Activated CD8-positive, alpha-beta memory T cell treated with anti-CD3 and anti-CD28 coated beads for 36 hours (primary cell): ENCODE measurements at regions not wholly inside any gene's neighbourhood (a gene's known extent, or its start where the extent isn't known, plus 50 kb on each side); places are given as distances from the start of the nearest gene placed in this dataset.

Source experiments
- CTCF ChIA-PET: fragments of 350-600 bp; sonication (Branson Sonifier 250); formaldehyde crosslinking; loops from one replicate; lab custom pipeline; 2021; ENCODE audit warnings: antibody characterized with exemption; lab: Charles Lee
- POLR2A ChIA-PET: fragments of 350-600 bp; sonication (Branson Sonifier 250); formaldehyde crosslinking; loops from one replicate; lab custom pipeline; 2021; ENCODE audit warnings: antibody characterized with exemption; lab: Charles Lee

DNA sequence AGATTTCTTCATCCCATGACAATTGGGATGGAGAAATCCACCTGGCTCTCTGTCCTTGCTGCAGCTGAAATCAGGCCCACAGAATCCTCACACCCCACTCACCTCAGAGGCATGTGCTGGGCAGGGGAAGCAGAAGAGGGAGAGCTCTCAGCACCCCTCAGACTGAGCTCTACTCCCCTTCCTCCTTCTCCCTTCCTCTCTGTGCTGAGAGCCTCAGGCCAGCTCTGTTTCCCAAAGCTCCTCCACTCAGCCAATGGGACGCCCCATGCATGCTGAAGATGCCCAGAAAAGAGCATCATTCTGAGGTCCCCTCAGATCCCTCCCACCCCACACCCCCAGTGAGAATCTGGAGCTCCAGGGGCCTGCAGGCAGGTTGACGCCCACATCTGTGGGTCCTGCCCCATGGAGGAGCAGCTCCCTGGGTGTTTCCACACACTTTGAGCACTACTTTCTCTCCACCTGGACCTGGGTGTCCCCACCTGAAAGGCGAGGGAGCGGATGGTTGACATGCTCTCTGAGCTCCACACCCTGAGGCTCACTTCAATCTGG is 637.7 kb upstream of the ID2 start:
- ChIA-PET POLR2A (no interaction called here), CTCF (interaction anchor here (0.8 kb wide), 1 partner anchor 31 kb away, joined by 3 read pairs; no protein-coding TSS in a partner anchor)

DNA sequence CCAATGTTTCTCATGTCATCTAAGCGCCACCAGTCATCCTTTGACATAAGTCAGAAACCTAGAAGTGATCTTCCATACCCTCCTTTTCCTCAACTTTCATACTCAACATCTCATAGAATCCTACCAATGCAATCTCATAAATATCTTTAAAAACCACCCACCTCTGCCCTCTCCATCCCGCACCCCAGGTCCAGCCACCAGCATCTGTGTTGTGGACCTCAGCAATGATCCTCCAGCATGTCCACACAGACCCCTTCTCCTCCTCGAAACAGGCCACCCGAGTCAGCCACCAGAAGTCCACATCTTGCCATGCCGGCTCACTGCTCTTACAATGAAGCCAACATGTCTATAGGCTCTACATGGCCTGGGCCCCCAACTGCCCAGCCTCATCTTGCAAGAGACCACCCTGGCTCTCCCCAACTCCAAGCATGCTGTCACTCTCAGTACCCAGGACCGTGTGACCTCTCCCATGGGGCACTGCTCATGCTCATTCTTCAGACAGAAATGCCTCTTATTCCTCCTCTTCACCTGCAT is 636.7 kb upstream of the ID2 start:
- ChIA-PET POLR2A (no interaction called here), CTCF (no interaction called here)

DNA sequence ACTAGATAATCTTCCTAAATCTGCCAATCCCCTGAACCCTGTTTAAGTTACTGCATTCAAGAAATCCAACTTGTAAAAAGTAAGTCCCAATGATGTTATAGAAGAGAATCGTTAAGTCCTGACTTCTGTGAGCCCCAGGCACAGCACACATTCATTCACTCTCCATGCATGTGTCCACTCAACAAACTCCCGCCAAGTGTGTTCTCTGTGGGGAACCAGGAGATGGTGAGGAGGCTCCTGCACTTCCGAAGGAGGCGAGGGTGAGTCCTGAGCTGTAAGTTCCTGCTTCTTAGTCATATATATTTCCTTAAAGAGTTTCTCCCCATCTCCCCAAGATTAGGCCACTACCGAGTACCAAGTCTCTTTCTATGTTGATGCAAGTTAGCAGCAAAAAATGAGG is 635.0 kb upstream of the ID2 start:
- ChIA-PET CTCF (no interaction called here), POLR2A (no interaction called here)

DNA sequence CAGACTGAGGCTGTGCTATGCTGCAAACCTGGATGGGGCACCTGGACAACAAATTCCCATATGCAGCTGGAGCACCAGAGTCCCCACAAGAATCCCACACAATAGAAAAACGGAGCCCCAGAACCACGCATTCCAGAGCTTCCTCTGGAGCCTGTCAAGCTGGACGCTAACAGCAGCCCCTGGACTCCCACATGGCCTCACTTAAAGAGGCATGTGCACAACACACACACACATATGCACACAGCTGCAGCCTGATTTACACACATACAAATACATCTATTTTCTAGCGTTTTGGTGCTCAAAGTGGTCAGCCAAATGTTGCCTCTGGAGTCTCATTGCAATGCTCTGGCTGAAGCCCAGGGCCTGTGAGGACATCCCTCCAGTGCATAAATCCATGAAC is 632.7 kb upstream of the ID2 start:
- POLR2A ChIA-PET, result no interaction called here

DNA sequence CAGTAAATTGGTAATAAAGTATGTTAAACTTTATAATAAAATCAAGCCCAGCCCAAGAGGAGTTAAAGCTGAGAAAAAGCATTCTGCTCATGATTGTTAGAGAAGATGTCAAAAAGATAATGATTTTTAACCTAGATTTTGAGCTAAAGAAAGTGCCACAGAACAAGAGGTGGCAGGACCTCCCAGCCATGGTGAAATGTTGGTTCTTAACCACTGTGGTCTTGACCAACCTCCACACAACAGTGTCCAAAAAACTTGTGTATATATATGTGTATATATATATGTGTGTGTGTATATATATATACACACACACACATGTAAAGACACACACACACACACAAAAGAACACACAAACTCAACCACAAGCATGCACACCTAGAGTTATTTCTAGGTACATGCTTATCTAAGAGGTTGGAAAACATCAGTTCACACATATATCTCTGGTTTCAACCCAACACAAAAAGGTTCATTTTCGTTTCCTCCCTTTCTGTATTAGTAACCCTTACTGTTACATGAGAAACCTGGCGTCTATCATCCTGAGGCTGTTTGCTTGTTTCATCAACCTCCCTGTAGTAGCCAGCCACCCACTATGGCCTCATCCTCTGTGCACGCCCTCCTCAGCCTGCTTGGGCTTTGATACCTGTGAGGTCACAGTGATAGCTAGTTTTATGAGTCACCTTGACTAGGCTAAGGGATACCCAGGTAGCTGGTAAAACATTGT is 631.8 kb upstream of the ID2 start:
- POLR2A ChIA-PET, result interaction anchor here (0.6 to 1.0 kb wide), 2 partner anchors 110 to 558 kb away, joined by 3 to 5 read pairs; no protein-coding TSS in a partner anchor
- CTCF ChIA-PET, result no interaction called here

More for the DNA sequence above, 632.7 kb upstream of the ID2 start:
- CTCF ChIA-PET, result no interaction called here

DNA sequence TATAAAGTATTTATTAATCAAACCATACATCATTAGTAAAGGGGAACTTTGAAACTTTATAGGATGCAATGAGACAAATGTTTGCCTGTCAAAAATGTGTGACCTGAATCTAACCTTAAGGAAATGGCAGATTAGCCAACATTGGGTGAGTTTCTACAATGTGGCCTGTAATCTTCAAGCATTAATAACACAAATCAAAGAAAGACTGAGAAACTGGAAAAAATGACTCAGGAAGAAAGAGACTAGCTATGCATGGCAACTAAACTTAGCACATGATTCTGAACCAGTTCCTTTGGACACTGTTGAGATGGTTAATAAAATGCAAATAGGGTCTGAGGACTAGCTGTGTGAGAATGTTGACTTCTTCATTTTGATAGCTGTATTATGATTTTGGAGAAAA is 628.6 kb upstream of the ID2 start:
- ChIA-PET CTCF (no interaction called here), POLR2A (no interaction called here)

DNA sequence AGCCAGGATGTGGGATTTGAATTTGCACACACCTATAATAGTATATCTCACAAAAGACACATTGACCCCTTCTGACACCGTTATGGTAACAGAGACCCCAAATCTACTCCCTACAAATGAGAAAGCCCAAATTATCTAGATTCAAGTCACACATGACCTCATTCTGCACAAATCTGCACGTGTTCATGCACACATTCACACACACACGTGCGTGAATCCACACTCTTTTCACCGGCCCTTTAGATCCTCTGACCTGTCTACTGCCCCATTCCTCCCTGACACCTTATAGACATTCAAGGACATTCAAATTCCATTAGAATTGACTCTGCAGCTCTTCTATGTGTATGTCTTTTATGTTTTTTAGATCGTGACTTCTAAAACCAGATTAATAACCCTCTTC is 627.8 kb upstream of the ID2 start:
- POLR2A ChIA-PET, result no interaction called here

DNA sequence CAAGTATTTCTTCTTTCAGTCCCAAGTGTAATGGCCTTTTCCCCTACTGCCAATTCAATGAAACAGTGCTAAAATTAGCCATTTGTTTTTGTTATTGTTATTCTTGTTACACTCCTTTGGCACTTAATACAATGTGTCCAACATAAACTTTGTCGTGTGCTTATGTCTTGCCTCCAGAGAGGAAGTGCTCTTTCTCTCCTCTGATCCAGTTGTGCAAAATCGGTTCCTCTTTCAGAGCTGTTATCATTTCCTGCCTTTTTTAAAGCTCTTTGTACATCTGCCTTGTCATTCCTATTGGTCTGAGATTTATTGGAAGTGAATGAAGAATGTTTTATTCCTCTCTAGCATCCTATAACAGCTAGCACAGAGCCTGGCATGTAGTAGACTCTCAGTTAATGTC is 623.2 kb upstream of the ID2 start:
- ChIA-PET CTCF (no interaction called here), POLR2A (no interaction called here)

More for the DNA sequence above, 627.8 kb upstream of the ID2 start:
- CTCF ChIA-PET, result interaction anchor here (0.8 kb wide), 1 partner anchor 628 kb away, joined by 3 read pairs; no protein-coding TSS in a partner anchor

DNA sequence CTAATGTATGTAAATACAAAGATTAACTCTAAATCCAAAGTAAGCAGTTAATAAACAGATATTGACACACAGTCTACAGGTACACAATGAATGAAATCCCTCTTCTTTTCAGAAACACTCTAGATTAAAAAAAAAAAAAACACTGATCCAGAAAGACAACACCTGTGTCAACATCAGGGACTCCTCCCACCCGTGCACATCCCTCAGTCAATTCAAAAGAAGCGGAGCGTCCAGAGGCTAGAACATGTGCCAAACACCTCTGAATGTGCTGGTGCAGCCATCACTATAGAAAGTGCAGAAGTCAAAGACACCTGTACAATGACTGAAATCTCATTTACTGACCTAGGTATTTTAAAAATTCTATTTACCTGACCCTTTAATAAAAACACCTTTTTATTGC is 622.6 kb upstream of the ID2 start:
- ChIA-PET CTCF (no interaction called here), POLR2A (no interaction called here)

DNA sequence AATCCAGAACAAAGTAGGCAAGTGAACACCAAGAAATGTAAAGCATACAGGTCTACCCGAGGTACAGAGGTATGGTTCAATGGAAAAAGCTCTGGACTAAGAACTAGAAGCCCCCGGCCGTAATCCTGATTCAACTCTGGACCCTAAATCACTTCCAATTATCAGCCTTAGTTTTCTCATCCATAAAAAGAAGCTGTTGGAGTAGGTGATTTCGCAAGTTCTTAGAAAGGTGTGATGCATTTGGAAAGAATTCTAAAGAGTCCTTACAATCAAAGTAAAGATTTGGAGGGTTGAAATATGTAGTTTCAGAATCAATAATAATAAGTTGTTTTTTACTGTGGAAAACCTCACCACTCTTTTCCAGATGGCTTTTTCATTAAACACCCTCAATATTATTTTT is 622.1 kb upstream of the ID2 start:
- ChIA-PET POLR2A (no interaction called here), CTCF (no interaction called here)

DNA sequence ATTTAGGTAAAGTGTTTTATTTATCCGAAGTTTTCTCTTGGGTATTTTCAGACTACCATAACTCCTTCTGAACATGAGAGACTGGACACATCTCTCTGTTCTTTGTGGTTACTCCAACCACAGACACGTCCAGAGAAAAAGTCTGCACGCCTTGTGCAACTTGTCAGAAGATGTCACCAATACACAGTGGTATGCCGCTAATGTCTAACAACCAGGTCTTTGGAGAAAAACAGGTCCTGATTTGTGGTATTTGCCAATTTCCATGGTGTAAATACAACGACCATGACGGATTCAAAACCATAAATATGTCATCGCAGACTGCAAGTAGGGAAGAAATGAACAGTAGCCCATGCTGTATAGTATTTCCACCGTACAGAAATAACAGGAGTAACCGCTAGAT is 620.6 kb upstream of the ID2 start:
- ChIA-PET CTCF (no interaction called here), POLR2A (no interaction called here)

DNA sequence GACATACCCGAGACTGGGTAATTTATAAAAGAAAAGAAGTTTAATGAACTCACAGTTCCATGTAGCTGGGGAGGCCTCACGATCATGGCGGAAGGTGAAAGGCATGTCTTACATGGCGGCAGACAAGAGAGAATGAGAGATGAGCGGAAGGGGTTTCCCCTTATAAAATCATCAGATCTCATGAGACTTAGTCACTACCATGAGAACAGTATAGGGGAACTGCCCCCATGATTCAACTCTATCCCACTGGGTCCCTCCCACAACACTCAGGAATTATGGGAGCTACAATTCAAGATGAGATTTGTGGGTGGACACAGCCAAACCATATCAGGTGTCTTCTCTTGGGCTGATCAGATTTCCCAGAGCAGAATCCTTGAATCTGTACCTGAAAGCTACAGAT is 617.3 kb upstream of the ID2 start:
- POLR2A ChIA-PET, result no interaction called here
- CTCF ChIA-PET, result interaction anchor here (0.9 kb wide), 1 partner anchor 12 kb away, joined by 3 read pairs; no protein-coding TSS in a partner anchor

DNA sequence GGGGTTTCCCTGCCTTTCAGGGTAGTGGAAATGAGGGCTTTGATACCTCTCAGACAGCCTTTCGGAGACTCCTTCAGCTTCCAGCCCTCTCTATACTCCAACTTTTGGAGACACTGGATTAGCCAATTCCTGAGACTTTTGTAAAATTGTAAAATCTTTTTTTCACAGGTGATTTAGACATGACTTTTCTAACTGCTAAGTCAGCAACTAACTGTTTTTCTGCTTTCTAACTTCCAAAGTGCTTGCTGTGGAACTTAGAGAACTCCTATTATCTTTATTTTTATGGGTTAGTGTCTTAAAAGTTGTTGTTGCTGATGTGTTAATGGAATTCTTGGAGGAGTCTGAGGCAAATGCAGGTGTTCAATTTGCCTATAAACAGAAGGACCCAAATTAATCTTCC is 616.7 kb upstream of the ID2 start:
- CTCF ChIA-PET, result interaction anchor here (0.9 kb wide), 1 partner anchor 12 kb away, joined by 3 read pairs; no protein-coding TSS in a partner anchor
- POLR2A ChIA-PET, result no interaction called here

DNA sequence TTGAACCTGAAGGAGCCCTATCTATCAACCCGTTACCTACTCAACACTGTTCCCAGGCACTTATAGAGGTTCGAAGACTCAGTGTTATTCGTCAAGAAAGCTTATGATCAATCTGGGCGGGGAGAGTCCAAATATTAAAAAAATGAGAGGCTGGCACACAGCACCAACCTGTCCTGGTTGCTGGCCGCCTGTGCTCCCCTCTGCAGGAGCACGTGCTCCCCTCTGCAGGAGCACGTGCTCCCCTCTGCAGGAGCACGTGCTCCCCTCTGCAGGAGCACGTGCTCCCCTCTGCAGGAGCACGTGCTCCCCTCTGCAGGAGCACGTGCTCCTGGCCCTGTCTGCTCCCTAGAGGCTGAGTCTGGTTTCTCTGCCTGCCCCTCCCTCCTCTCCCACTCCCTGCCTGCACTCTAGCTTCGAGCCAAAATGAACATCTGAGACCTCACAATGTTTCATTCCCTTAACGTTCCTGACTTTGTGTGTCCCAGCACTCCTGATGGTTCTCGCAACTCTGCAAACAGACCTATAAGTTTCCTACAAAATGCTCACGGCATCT is 614.0 kb upstream of the ID2 start:
- ChIA-PET CTCF (no interaction called here), POLR2A (no interaction called here)

DNA sequence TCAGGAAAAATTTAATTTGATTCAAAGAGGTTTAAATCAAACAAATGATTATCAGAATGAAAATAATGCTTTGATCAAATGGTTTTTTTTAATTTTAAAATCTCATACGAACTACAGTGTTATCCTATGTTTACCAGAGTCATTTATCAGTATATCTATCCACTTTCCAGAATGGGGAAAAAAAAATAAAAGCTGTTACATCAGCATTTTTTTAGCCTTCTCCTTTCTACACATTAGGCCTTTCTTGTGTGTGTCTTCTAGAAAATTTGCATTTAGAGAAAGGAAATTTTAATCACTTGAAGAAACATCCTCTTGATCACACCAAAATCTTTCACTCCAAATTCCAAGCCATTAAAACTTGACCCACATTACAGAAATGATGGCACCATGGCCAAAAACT is 608.9 kb upstream of the ID2 start:
- POLR2A ChIA-PET, result no interaction called here
- CTCF ChIA-PET, result no interaction called here

DNA sequence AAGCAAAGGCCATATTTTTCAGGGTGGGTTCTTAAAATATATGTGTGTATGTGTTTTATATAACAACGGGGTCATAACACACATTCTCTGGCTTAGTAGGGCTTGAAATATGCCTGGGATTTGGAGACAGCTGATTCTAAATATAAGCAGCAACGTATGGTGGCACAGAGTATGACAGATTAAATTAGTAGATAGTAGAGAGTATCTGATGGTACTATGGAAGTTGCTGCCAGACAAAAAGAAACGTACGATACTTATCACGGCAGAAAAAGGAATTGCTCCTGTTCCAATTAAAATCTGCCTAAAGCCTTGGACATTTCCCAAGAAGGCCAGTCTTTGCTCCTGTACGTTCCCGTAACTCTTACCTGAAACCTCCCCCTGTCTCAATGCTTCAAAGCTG is 607.9 kb upstream of the ID2 start:
- ChIA-PET POLR2A (no interaction called here), CTCF (no interaction called here)

DNA sequence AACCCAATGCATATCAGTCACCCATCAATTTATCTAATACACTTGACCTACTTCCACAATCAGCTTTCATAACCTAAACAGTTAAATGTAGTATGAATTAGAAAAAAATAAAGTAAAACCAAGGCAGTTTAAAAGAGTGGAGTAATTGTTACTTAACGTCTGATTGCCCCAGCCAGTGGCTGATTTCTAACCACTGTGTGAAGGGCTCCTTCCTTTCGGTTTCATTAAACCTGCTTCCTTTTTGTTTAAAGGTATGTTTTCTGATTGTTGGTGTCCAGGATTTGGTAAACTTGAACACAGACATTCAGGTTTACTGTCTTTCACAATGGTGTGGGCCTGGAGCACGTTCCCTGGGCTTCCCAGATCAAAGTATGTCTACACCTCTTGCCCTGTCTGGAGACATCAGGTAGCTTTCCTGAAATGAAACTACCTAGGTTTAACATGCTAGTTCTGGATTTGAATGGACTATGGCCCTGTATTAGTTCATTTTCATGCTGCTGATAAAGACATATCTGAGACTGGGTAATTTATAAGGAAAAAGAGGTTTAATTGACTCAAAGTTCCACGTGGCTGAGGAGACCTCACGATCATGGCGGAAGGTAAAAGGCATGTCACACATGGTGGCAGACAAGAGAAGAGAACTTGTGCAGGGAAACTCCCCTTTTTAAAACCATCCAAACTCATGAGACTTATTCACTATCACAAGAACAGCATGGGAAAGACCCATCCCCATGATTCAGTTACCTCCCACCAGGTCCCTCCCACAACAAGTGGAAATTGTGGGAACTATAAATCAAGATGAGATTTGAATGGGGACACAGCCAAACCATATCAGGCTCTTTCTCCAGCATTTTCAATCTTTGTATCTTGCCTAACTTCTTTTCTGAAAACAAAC is 605.2 kb upstream of the ID2 start:
- POLR2A ChIA-PET, result no interaction called here
- CTCF ChIA-PET, result interaction anchor here (1.2 kb wide), 1 partner anchor 12 kb away, joined by 3 read pairs; no protein-coding TSS in a partner anchor

DNA sequence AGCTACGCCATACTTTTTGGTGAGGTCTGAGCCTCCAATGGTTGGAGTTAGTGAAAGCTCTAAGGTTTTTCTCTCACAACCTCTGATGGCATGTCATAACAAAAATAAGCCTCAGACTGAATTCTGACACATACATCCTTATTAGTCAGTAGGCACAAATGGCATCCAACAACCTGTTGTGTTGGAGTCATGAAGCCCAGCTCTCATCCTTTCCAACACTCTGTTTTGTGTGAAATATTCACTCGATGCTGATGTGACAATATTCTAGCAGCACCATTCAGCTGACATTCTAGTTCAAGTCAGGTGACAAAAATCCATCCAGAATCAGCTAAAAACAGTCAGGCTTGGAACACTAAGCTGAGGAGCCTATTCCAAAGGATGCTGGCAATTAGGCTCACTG is 603.2 kb upstream of the ID2 start:
- CTCF ChIA-PET, result no interaction called here

DNA sequence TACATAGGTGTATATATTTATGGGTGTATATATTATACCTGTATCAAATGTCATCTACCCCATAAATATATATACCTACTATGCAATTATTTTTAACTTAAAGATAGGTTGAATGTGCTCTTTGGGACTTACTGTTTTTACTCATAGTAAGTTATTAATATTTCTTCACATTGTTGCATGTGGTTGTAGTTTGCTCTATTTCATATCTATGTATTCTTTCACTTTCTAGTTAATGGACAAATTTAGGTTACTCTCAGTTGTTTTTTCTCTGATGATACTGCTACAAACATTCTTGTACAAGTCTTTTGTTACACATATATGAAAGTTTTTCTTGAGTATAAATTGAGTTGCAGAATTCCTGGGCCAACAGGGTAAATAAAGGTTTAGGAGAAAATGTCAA is 601.8 kb upstream of the ID2 start:
- CTCF ChIA-PET, result no interaction called here
- POLR2A ChIA-PET, result no interaction called here

More for the DNA sequence above, 603.2 kb upstream of the ID2 start:
- POLR2A ChIA-PET, result no interaction called here

DNA sequence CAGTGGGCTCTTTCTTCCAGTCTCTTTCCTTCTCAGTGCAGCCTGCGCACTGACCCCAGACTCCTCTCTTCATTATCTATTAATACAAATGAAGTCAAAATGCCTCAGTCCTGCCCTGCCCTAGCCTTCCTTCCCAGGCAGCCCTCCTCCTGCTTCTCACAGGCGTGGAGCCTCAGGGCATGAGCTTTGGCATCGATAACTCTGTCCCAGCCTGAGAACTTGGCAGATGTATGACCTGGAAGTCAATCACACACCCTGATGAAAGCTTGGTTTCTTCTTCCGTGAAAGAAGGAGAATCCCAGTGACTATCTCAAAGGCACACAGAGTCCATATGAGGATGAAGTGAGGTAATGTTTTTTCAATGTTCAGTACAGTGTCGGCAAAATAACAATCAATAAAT is 600.7 kb upstream of the ID2 start:
- CTCF ChIA-PET, result interaction anchor here (0.6 kb wide), 1 partner anchor 1258 kb away, joined by 3 read pairs; no protein-coding TSS in a partner anchor

More for the DNA sequence above, 600.7 kb upstream of the ID2 start:
- POLR2A ChIA-PET, result no interaction called here
